ENCODE measurements at regions not wholly inside any gene's neighbourhood (a gene's known extent, or its start where the extent isn't known, plus 50 kb on each side); places are given as distances from the start of the nearest gene placed in this dataset.
"Not testable (repeated sequence)": the region's sequence is repeated elsewhere in the genome, so short reads cannot be mapped to it uniquely, and the experiment has no call there.

DNA sequence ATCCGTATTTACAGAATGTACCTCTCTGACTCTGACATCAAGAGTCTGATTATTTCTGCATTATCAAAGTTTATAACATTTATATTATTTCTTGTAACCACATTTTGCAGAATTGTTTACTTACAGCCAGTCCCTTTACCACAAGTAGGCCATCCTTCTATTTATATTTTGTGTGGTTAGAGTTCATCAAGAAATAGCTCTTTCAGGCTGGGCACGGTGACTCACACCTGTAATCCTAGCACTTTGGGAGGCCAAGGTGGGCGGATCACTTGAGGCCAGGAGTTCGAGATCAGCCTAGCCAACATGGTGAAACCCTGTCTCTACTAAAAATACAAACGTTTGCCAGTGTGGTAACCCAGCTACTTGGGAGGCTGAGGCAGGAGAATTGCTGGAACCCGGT lies 86.3 kb upstream of the HCRTR2 start:
- TF ChIP-seq POLR2A (IDR thresholded peaks at IDR 0.05; ENCODE audit: low read depth, low read length); POLR2AphosphoS5 (IDR thresholded peaks at IDR 0.05; ENCODE audit: low read depth, low read length); SPI1 (IDR thresholded peaks at IDR 0.05; ENCODE audit: low read depth, low read length); TAF1 (IDR thresholded peaks at IDR 0.05; ENCODE audit: low read depth, low read length); PAX5 (IDR thresholded peaks at IDR 0.05; ENCODE audit: insufficient read depth, low read length, severe bottlenecking); POU2F2 (IDR thresholded peaks at IDR 0.05; ENCODE audit: low read depth, low read length): not testable (repeated sequence)

Data from GM12891 (cell line).